ENCODE measurements at regions not wholly inside any gene's neighbourhood (a gene's known extent, or its start where the extent isn't known, plus 50 kb on each side); places are given as distances from the start of the nearest gene placed in this dataset.
"Not testable (repeated sequence)": the region's sequence is repeated elsewhere in the genome, so short reads cannot be mapped to it uniquely, and the experiment has no call there.

- H3K23ac ChIP-seq (ENCODE audit: low read length in 2 of 2); H2AK5ac ChIP-seq (ENCODE audit: low read length, severe bottlenecking); H2BK5ac ChIP-seq (ENCODE audit: low read depth, low read length, poor library complexity, severe bottlenecking); H3K4me1 ChIP-seq (ENCODE audit: control insufficient read depth, insufficient read depth, low read depth, low read length); H3K79me1 ChIP-seq (replicated peaks; ENCODE audit: low read length, poor library complexity, severe bottlenecking); H3K4me3 ChIP-seq (ENCODE audit: insufficient read depth in 1 of 2, low read depth in 1 of 2, low read length in 2 of 2); H3K4me2 ChIP-seq (ENCODE audit: low read length, poor library complexity, severe bottlenecking); H4K8ac ChIP-seq (ENCODE audit: low read length); H2BK15ac ChIP-seq (ENCODE audit: low read depth, poor library complexity, severe bottlenecking); H3K18ac ChIP-seq (ENCODE audit: low read depth in 1 of 2, low read length in 2 of 2); H3K27ac ChIP-seq (ENCODE audit: low read length, poor library complexity, severe bottlenecking); H3K27me3 ChIP-seq (ENCODE audit: control insufficient read depth in 1 of 2, insufficient read depth in 1 of 2, low read length in 2 of 2); H2BK12ac ChIP-seq (ENCODE audit: low read length in 2 of 2); DNase-seq; H3K9ac ChIP-seq (ENCODE audit: low read length); H3K14ac ChIP-seq (ENCODE audit: low read length in 2 of 2); H3K9me3 ChIP-seq (ENCODE audit: control insufficient read depth, low read length); H3K4ac ChIP-seq (ENCODE audit: low read depth in 1 of 2, low read length in 2 of 2); H2BK120ac ChIP-seq (ENCODE audit: low read depth, low read length); H3K36me3 ChIP-seq (ENCODE audit: control insufficient read depth in 1 of 2, insufficient read depth in 2 of 2, low read depth in 1 of 2, low read length in 2 of 2); H2AFZ ChIP-seq (ENCODE audit: low read depth, low read length); H4K91ac ChIP-seq (ENCODE audit: low read length): not testable (repeated sequence)
- WGBS = 100% methylated on average over 1 of the region's 20 CpGs
These were observed 55.1 kb downstream of the PPIAL4A start for GRCh38 chr1:120944691-120945090.

- not testable (repeated sequence) for H4K91ac ChIP-seq (ENCODE audit: low read length); H3K79me1 ChIP-seq (replicated peaks; ENCODE audit: low read length, poor library complexity, severe bottlenecking); H4K8ac ChIP-seq (ENCODE audit: low read length); DNase-seq; H3K14ac ChIP-seq (ENCODE audit: low read length in 2 of 2); H3K18ac ChIP-seq (ENCODE audit: low read depth in 1 of 2, low read length in 2 of 2); H3K4ac ChIP-seq (ENCODE audit: low read depth in 1 of 2, low read length in 2 of 2); H3K9ac ChIP-seq (ENCODE audit: low read length); H2BK15ac ChIP-seq (ENCODE audit: low read depth, poor library complexity, severe bottlenecking); H3K4me2 ChIP-seq (ENCODE audit: low read length, poor library complexity, severe bottlenecking); H3K27ac ChIP-seq (ENCODE audit: low read length, poor library complexity, severe bottlenecking); H3K27me3 ChIP-seq (ENCODE audit: control insufficient read depth in 1 of 2, insufficient read depth in 1 of 2, low read length in 2 of 2); H3K9me3 ChIP-seq (ENCODE audit: control insufficient read depth, low read length); H3K23ac ChIP-seq (ENCODE audit: low read length in 2 of 2); H2BK5ac ChIP-seq (ENCODE audit: low read depth, low read length, poor library complexity, severe bottlenecking); H2AFZ ChIP-seq (ENCODE audit: low read depth, low read length); H2BK120ac ChIP-seq (ENCODE audit: low read depth, low read length); H3K4me1 ChIP-seq (ENCODE audit: control insufficient read depth, insufficient read depth, low read depth, low read length); H3K4me3 ChIP-seq (ENCODE audit: insufficient read depth in 1 of 2, low read depth in 1 of 2, low read length in 2 of 2); H3K36me3 ChIP-seq (ENCODE audit: control insufficient read depth in 1 of 2, insufficient read depth in 2 of 2, low read depth in 1 of 2, low read length in 2 of 2); H2AK5ac ChIP-seq (ENCODE audit: low read length, severe bottlenecking); H2BK12ac ChIP-seq (ENCODE audit: low read length in 2 of 2)
- WGBS = 100% methylated on average over 4 of the region's 10 CpGs
These were observed 55.6 kb downstream of the PPIAL4A start for GRCh38 chr1:120945122-120945521.

- H2BK12ac ChIP-seq (ENCODE audit: low read length in 2 of 2); H2BK5ac ChIP-seq (ENCODE audit: low read depth, low read length, poor library complexity, severe bottlenecking); H4K8ac ChIP-seq (ENCODE audit: low read length); H3K9ac ChIP-seq (ENCODE audit: low read length); H3K4me2 ChIP-seq (ENCODE audit: low read length, poor library complexity, severe bottlenecking); H3K79me1 ChIP-seq (replicated peaks; ENCODE audit: low read length, poor library complexity, severe bottlenecking); H3K14ac ChIP-seq (ENCODE audit: low read length in 2 of 2); H3K23ac ChIP-seq (ENCODE audit: low read length in 2 of 2); H2BK15ac ChIP-seq (ENCODE audit: low read depth, poor library complexity, severe bottlenecking); H3K4ac ChIP-seq (ENCODE audit: low read depth in 1 of 2, low read length in 2 of 2); H3K27me3 ChIP-seq (ENCODE audit: control insufficient read depth in 1 of 2, insufficient read depth in 1 of 2, low read length in 2 of 2); H3K9me3 ChIP-seq (ENCODE audit: control insufficient read depth, low read length); H2BK120ac ChIP-seq (ENCODE audit: low read depth, low read length); H4K91ac ChIP-seq (ENCODE audit: low read length); H2AFZ ChIP-seq (ENCODE audit: low read depth, low read length); H3K27ac ChIP-seq (ENCODE audit: low read length, poor library complexity, severe bottlenecking); DNase-seq; H2AK5ac ChIP-seq (ENCODE audit: low read length, severe bottlenecking); H3K36me3 ChIP-seq (ENCODE audit: control insufficient read depth in 1 of 2, insufficient read depth in 2 of 2, low read depth in 1 of 2, low read length in 2 of 2); H3K4me3 ChIP-seq (ENCODE audit: insufficient read depth in 1 of 2, low read depth in 1 of 2, low read length in 2 of 2); H3K4me1 ChIP-seq (ENCODE audit: control insufficient read depth, insufficient read depth, low read depth, low read length); H3K18ac ChIP-seq (ENCODE audit: low read depth in 1 of 2, low read length in 2 of 2): not testable (repeated sequence)
- WGBS = 11% methylated on average over 1 of the region's 4 CpGs
These were observed 57.5 kb downstream of the PPIAL4A start for GRCh38 chr1:120947114-120947513.

GRCh38 chr1:120949724-120950123, 60.2 kb downstream of the PPIAL4A start:
- H3K23ac ChIP-seq (ENCODE audit: low read length in 2 of 2); DNase-seq: not testable (repeated sequence)
- 100% methylated on average over 3 of the region's 11 CpGs for WGBS

More at GRCh38 chr1:120949724-120950123, 60.2 kb downstream of the PPIAL4A start:
- H3K27me3 ChIP-seq (ENCODE audit: control insufficient read depth in 1 of 2, insufficient read depth in 1 of 2, low read length in 2 of 2); H3K79me1 ChIP-seq (replicated peaks; ENCODE audit: low read length, poor library complexity, severe bottlenecking); H3K9me3 ChIP-seq (ENCODE audit: control insufficient read depth, low read length); H4K91ac ChIP-seq (ENCODE audit: low read length); H2AFZ ChIP-seq (ENCODE audit: low read depth, low read length); H2BK15ac ChIP-seq (ENCODE audit: low read depth, poor library complexity, severe bottlenecking); H3K4me2 ChIP-seq (ENCODE audit: low read length, poor library complexity, severe bottlenecking); H3K27ac ChIP-seq (ENCODE audit: low read length, poor library complexity, severe bottlenecking); H4K8ac ChIP-seq (ENCODE audit: low read length); H3K36me3 ChIP-seq (ENCODE audit: control insufficient read depth in 1 of 2, insufficient read depth in 2 of 2, low read depth in 1 of 2, low read length in 2 of 2); H2AK5ac ChIP-seq (ENCODE audit: low read length, severe bottlenecking); H2BK12ac ChIP-seq (ENCODE audit: low read length in 2 of 2); H3K14ac ChIP-seq (ENCODE audit: low read length in 2 of 2); H2BK120ac ChIP-seq (ENCODE audit: low read depth, low read length); H3K9ac ChIP-seq (ENCODE audit: low read length); H3K4me3 ChIP-seq (ENCODE audit: insufficient read depth in 1 of 2, low read depth in 1 of 2, low read length in 2 of 2); H3K4ac ChIP-seq (ENCODE audit: low read depth in 1 of 2, low read length in 2 of 2); H2BK5ac ChIP-seq (ENCODE audit: low read depth, low read length, poor library complexity, severe bottlenecking); H3K4me1 ChIP-seq (ENCODE audit: control insufficient read depth, insufficient read depth, low read depth, low read length); H3K18ac ChIP-seq (ENCODE audit: low read depth in 1 of 2, low read length in 2 of 2): not testable (repeated sequence)

All from mesenchymal stem cell (in vitro differentiated cells and primary cell).